HG03432 (cell line): ENCODE measurements at regions not wholly inside any gene's neighbourhood (a gene's known extent, or its start where the extent isn't known, plus 50 kb on each side); places are given as distances from the start of the nearest gene placed in this dataset.
A peak's percentile ranks its signal among the peaks of the same experiment; 100 is the strongest.
"Not testable (repeated sequence)": the region's sequence is repeated elsewhere in the genome, so short reads cannot be mapped to it uniquely, and the experiment has no call there.

Source experiments
- ATAC-seq: cut with Tn5 transposase; IDR thresholded peaks from one replicate; pipeline ENCODE4 v1.9.1; 2021; ENCODE audit warnings: mild to moderate bottlenecking, moderate library complexity; ENCODE audit not compliant: unreplicated experiment

DNA sequence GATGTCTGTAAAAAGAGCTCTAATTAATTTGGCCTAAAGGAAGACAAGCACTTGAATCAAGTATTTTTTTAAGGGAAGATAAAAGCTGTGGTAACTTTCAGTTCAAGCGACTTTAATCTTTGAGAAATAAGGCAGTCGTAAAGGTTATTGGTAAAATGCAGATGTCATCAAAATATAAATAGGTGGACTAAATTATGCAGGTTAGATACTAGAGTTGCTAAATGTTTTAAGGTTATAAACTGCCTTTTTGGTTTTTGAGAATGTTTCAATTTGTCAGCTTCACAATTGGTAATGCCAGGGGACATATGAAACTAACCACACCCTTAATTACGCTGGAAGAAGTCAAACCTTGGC, 159.5 kb upstream of the OLIG3 start:
- no peak for ATAC-seq

DNA sequence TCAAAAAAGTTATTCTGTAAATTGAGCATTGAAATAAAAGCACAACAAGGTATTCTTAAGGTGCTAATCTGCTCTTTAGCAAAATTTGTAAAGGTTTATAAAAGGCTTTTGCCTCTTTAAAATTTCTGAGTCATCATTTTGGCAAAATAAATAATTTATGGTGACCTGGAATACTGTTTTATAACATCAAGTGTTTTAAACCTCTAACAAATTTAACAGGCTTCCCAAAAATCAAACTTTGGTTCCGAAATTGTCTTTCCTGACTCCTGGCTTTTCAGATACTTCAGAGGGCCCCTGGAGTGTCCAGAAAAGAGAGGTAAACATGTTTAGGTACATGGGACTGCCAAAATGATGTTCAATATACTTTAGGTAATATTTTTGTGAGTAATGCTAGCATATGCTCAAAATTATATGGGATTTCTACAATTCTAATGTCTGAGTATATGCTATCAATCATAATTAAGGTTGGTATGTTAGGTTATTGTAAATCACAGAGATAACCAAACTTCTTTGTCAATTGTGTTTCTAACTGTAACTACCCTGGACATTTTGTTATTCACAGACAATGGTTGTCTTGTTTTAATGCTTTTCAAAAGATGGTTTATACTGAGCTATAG, 160.3 kb upstream of the OLIG3 start:
- ATAC-seq = no peak

DNA sequence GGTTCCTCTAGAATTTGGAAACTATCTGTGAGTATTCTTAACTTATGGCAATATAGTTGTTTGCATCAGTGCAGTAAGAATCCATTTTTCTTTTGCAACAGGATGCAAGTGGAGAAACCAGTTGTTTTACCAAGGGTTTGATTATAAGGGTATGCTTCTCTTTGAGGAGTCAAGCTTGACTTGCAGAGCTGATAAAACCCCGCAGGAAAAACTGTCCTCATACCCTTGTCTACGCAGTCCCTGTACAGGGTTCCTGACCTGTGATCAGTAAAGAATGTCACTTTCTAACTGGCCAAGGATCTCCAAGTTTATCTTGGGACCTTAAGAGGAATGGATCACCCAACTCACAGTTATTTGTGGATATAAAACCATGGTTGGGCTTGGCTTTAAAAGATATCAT, 161.1 kb upstream of the OLIG3 start:
- ATAC-seq = no peak

DNA sequence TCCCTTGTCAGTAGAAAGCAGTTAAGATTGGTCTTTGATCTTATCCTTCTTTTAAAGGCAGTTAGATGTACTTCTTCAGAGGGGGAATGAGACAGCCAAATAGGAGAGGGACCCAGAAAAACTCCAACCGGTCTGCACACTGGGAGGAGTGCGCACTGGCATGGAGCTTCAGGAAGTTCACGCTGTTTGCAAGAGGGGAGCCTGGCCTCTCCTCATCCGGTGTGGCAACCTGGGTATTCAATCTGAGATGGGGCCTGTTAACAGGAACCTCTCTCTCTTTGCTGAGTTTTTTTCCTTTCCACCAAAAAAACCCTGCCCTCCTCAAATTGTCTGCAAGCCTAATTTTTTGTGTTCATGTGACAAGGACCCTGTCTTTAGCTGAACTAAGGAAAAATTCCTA, 162.5 kb upstream of the OLIG3 start:
- no peak for ATAC-seq

DNA sequence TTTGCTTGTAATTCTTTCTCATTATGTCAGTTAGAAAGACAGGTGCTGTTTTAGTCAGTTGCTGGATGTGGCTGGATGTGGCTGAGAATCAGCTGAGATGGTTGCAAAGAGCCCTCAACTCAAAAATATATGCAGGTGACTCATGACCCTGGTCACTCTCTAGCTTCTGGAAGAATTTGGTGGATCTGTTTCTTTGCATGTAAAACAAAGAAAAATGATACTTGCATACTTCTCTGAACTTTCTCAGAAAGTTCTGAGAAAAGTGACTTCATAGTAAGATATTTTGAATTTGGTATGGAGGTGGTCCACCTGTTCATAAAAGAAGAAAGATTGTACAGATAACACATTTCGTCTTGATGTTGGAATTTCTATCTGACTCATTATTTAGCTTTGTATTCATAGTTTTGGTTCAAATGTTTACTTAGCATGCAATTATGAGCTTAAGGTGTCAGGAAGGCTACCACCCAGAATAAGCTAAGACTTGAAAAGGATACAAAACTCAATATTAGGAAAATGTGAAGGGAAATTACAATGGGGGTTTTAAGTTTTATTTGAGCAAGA, 163.2 kb upstream of the OLIG3 start:
- ATAC-seq = peak; percentile 70

DNA sequence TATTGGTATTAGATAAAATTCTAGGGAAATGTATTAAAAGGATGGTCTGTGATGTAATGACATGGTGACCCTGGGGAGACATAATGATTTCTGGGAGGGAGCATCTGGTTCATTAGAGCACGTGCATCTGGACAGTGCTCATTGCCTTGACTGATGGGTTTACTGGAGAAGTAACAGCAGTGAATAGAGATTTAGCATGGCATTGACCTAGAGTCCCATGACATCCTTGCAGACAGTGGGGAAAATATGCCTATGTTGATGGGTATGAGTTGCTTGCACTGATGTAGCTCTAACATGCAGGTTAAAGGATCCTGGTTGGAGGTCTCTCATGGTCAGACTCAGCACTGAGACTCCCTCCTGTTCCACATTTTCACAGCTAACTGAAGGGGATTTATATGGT, 164.1 kb upstream of the OLIG3 start:
- ATAC-seq = no peak

DNA sequence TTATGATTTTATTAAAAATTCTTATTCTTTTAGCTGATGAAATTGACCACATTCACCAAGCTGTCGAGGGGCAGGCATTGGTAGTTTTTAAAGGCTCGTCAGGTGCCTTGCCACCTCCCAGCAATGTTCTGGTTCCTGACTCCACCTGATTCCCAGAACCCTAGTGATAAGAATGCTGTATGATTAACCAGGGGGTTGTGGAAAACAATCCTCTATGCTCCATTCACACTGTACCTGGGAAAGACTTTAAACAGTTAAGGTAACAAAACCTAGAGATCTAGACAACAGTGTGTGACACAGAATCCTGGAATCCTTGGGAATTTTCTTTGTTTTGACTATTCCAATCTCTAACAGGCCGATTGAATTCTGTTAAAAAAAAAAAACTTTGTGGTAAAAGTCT, 165.7 kb upstream of the OLIG3 start:
- ATAC-seq = no peak

DNA sequence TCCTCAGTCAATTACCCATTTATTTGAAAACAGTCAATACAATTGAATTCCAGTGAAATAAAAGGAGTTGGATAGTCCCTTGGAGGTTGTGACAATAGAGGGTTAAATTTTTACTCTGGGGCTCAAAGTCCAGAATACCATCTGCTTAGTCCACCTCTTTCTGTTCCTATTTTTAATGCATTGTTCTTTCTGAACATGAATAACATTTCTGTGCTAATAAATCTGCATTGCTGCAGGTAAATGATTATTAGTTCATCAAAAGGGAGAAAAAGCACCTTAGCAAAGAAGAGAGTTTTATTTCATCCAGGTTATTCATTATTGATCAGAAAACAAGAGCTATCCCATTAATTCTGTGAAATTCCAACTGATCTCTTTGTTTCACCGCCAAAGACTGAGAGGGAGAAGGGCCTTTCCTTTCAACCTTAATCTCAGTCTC, 166.1 kb upstream of the OLIG3 start:
- ATAC-seq = no peak

DNA sequence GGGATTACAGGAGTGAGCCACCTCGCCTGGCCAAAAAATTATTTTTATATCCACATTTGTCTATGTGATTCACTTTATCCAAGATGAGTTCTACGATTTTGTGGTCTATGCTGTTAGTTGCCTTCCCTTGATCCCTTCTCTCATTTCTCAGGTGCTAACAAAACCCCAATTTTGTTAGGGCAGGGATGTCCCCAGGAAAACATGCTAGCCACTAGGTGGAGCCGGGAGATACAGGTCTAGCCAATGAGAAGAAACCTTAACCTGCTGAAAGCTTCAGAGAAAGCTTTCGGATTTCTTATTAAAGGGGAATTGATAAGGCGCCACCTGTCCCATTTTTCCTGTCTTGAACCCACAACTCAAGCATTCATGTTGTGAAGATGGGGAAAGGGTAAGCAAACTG, 167.4 kb upstream of the OLIG3 start:
- ATAC-seq = no peak

DNA sequence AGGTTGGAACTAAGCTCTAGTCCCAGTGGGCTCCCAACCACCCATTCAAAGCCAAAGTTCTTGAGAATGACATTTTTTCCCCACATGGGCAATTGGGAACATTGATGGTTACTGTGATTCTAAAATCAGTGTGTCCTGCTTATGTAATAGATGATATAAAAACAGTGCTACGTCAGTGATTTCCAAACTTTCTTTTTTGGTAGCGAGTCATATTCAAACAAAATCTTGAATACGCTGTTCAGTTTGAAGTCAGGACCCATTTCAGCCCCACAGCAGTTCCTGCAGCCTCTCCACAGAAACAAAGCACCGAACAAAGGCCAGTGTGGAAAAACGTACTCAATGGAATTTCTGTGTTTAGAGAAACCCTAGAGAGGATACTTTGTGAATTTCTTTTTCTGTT, 170.0 kb upstream of the OLIG3 start:
- ATAC-seq = no peak

DNA sequence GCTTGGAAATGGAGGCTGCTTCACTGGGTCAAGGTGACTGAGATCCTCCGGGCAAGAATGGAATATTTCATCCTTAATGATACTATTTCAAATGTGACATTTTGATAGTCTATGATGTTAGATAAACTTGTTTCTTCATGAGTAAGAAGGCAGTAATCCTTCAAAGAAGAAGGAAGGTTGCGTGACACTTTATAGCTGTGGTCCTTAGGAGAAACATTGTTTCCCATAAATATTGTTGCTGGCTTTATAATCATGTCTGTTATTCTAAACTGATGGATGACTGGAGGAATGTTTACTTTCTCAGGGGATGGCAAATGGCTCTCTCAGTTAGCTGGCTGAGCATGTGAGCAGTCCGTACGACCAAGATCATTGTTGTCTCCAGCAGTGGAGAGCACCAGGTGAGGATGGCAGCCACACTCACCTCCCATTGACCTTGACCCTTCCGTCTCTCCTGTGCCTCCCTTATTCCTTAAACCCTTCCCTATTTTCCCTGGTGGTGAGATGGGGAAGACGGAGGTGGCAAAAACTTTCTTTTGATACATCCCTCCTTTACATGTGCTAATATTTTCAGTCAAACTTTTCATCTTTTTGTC, 171.2 kb upstream of the OLIG3 start:
- ATAC-seq = no peak

DNA sequence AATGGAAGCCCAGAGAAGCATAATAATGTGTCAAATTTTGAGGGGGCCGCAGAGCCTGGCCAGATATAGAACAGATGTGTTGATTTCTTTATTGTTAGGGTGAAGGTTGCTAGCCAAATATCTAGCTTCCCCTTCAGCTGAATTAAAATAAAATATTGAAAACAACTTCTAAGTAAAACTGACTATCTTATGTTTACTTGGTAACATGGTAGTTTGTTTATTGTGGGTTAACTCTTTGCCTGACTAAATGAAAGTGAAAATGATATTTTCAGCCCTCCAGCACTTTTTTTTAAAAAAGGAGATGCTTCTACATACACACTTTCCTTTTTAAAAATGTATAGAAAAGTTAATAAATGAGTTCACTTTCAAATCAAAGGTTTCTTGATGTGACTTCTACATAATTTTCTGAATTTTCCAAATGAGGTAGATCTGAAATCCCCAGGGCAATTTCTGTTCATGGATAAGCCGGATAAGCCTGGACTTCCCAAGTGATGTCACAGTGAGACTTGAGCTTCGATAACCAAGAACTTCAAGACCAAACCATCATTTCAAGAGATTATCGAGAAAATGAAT, 172.1 kb upstream of the OLIG3 start:
- no peak for ATAC-seq

DNA sequence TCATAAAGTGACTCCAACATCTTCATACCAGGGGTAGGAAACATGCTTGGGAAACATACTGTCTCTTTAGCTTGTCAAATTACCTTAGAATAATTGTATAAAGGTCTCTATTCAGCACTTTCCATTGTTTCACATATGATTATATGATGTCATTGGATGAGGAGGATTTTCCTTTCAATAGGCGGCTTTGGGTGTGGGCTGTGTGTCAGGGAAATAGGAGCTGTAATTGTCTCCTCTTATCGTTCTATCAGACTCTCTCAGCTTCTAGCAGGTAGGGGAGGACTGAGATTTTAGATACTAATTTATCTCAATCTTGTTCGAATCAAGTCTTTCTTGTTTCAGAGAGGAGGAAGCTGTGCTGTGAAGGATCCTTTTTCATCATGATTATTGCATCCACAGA, 179.4 kb upstream of the OLIG3 start:
- ATAC-seq = no peak

DNA sequence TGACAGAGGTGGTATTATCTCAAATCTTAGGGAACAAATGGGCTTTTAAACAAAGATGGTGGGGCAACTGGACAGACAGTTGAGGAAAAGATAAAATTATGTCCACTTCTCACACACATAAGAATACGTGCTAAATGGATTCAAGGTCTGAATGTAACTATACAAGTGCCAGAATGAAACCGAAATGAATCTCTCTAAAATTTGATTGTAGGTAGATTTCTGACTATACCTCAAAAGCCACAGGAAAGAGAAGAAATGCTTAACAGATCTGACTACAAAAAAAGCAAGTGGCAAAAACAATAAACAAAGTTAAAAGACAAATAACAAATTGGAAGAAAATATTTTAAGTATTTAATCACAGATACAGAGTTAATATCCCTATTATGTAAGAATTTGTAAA, 182.7 kb upstream of the OLIG3 start:
- peak; percentile 72 for ATAC-seq

DNA sequence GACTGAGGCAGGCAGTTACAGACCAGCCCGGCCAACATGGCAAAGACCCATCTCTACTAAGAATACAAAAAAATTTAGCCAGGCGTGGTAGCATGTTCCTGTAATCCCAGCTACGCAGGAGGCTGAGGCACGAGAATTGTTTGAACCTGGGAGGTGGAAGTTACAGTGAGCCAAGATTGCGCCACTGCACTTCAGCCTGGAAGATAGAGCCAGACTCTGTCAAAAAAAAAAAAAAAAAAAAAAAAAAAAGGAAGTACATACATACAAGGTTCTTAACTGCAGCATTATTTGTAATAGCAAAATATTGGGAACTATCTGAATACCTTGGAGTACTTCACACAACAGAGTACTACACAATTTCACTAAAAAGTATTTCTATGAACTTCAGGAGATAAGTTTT, 183.5 kb upstream of the OLIG3 start:
- no peak for ATAC-seq

DNA sequence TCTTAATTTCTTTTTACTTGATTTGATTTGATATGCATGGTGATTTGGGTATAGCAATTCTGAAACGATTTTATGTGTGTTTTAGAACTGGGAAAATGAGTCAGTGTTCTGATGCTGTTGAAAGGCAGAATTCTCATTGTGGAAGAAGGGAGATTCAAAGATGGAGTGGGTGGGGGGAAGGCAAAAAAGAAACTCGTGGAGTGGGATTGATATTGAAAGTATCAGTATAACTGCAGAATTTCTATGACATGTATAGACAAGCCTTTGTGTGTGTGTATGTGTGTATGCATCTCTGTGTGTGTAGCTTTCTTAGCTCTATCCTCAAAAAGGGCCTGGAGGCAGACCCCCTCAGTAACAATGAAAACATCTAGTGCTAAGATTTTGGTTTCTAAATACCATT, 184.3 kb upstream of the OLIG3 start:
- ATAC-seq = no peak

DNA sequence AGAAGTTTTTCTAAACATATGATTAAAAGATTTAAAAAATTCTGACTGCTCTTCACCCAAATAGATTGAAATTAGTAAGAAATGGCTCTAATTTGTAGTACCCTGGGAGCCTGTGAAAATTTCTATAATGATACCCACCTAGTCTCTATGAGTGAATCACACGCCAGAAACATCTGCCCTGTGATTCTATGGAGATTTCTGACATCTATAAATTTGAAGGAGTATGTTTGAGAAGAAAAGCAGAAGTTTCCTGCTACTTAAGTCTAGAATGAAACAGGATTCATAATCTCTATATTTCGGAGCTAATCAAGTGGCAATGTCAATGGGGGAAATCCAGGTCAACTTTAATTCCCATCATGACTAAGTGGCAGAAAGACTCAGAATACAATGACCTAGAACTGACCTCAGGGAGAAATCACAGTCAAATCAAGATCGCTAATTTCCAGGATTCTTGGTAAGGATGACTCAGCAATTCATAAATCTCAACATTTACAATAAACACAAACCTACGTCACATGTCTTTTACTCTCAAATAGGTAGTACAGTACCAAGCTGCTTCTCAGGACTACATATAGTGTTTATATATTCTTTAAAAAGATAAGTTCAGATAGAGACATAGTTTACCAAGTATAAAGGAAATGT, 186.2 kb upstream of the TNFAIP3 start:
- ATAC-seq = peak; percentile 37

DNA sequence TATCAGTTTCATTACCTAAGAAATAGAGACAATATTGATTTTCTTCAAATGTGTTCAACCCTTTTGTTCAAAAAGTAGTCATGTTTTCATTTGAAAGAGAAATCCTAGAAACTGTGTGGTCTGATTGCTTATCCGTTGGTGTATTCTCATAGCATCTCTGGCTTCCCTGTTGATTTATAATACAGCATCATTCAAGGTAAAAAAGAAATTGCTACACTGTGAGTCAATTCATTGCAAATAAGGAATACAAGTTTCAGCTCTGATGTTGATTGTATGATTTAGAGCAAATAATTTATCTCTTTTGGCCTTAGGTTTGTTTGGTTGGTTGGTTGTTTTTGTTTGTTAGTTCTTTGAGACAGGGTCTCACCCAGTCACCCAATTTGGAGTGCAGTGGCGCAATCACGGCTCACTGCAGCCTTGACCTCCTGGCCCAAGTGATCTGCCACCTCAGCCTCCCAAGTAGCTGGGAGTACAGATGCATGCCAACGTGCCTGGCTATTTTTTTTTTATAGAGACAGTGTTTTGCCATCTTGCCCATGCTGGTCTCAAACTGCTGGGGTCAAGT, 185.5 kb upstream of the TNFAIP3 start:
- no peak for ATAC-seq

DNA sequence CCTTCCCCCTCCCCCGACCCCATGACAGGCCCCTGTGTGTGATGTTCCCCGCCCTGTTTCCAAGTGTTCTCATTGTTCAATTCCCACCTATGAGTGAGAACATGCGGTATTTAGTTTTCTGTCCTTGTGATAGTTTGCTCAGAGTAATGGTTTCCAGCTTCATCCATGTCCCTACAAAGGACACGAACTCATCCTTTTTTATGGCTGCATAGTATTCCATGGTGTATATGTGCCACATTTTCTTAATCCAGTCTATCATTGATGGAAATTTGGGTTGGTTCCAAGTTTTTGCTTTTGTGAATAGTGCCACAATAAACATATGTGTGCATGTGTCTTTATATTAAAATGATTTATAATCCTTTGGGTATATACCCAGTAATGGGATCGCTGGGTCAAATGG, 184.4 kb upstream of the TNFAIP3 start:
- ATAC-seq = not testable (repeated sequence)

DNA sequence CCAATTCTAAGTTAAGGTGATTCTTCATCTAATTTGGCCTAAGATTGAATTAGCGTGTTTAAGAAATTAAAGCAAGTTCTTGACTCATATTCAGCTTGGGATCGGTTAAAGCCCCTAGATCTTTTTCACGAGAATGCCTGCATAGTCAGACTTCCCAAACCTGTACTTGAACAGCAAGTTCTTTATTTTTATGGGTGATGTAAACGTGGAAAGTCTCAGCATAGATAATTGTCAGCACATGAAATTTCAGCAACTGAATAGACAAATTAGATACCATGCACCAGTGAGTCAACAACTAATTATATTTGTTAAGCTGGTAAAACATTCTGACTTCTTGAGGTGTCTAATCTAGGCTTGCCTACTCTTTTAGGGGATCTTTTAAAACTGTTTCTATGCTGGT, 183.1 kb upstream of the TNFAIP3 start:
- no peak for ATAC-seq

DNA sequence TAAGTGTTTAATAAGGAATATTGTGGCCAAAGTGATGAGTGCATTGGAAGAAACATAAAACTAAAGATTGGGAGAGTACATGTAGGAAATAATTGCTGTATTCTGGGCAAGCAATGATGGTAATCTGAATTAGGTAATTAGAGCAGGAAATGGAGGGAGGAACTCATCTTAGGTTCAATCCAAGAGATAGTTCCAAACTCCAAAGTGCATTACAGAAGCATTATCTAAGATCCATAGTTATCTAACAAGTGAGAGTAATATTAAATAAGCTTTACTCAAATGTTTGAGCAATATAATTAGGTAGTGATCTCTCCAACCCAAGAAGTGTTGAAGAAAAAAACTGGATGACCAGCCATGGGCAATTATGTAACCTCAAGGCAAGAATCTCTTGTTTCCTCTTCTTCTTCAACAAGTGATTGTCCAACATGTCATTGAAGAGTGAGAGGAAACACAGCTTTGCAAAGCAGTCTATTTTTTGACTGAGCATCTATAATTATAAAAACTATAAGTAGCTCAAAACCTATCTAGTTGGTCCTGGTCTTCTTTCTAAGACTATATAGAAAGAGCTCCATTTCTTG, 181.2 kb upstream of the TNFAIP3 start:
- no peak for ATAC-seq
